Transverse colon (tissue), 4 donors: ENCODE measurements at regions not wholly inside any gene's neighbourhood (a gene's known extent, or its start where the extent isn't known, plus 50 kb on each side); places are given as distances from the start of the nearest gene placed in this dataset.

Experiments used
- DNase-seq: peaks from one replicate; pipeline ENCODE4 v3.0.0-alpha.2; 2019
- H3K27ac ChIP-seq, 4 donors: fragments of 200-600 bp; sonication (generic); 2 replicates each; pipeline ENCODE4 v1.5.1; 2016 to 2018; ENCODE audit warnings: inconsistent platforms in 4 of 4
- H3K27me3 ChIP-seq: fragments of 200-600 bp; sonication (generic); 2 replicates; pipeline ENCODE4 v1.5.1; 2017; ENCODE audit warnings: inconsistent platforms
- H3K36me3 ChIP-seq, 4 donors: fragments of 200-600 bp; sonication (generic); 2 replicates each; pipeline ENCODE4 v1.5.1; 2017 to 2019; ENCODE audit warnings: inconsistent platforms in 4 of 4
- H3K4me1 ChIP-seq, 4 donors: fragments of 200-600 bp; sonication (generic); 2 replicates each; pipeline ENCODE4 v1.5.1; 2017 to 2020; ENCODE audit warnings: inconsistent platforms in 4 of 4
- H3K4me3 ChIP-seq, 4 donors: fragments of 200-600 bp; sonication (generic); 1 replicate in 1 of 4; 2 replicates in 3 of 4; pipeline versions ENCODE4 v1.5.1 to v1.6.1; 2017 to 2019; ENCODE audit warnings: inconsistent platforms in 4 of 4
- H3K9me3 ChIP-seq, 2 donors: fragments of 200-600 bp; sonication (generic); 2 replicates each; pipeline ENCODE4 v1.5.1; 2017 to 2019; ENCODE audit warnings: inconsistent platforms in 2 of 2
- EP300 ChIP-seq: sonication (generic); formaldehyde crosslinking; IDR thresholded peaks from one replicate; pipeline ENCODE4 v1.6.1; 2017; ENCODE audit warnings: antibody characterized with exemption, low read depth
- POLR2A ChIP-seq: fragments of 450-650 bp; IDR thresholded peaks from one replicate; pipeline ENCODE4 v1.6.1; 2016; ENCODE audit warnings: antibody characterized with exemption, mild to moderate bottlenecking, moderate library complexity
- POLR2AphosphoS5 ChIP-seq, 3 donors: sonication (generic); formaldehyde crosslinking; IDR thresholded peaks; one replicate each; pipeline ENCODE4 v1.6.1; 2016; ENCODE audit warnings: antibody characterized with exemption in 3 of 3
- WGBS, 2 donors: methylation state at CpG; one replicate each; pipeline ENCODE4 v1.1.5; 2018; ENCODE audit warnings: low coverage in 1 of 2; 5-methylcytosine and 5-hydroxymethylcytosine counted together
- in situ Hi-C, 4 donors: fragments of 200-750 bp; cut with MboI; loops; one replicate each; pipeline versions ENCODE4 v1.15.0 to v1.15.1; 2017; ENCODE audit warnings: low sequenced_read_pairs in 3 of 4, low pct_ligation_motif_present in 1 of 4, low pct_unique_long_range_greater_than_20kb in 1 of 4
- intact Hi-C: fragments of 100-400 bp; cut with DNase I; formaldehyde crosslinking; loops from one replicate; pipeline ENCODE4 v1.15.1; 2023; ENCODE audit warnings: low total_unique reads
- TF ChIP-seq, protein P1 (sequence below), 5 experiments: fragments of 200-600 bp in 3 of 5; fragments of 450-650 bp in 2 of 5; sonication (generic) in 3 of 5; IDR thresholded peaks; 1 replicate in 2 of 5; 2 replicates in 3 of 5; pipeline ENCODE4 v1.5.1; 2016 to 2017; ENCODE audit warnings: antibody characterized with exemption in 5 of 5, inconsistent platforms in 3 of 5, mild to moderate bottlenecking in 2 of 5, moderate library complexity in 1 of 5

DNA sequence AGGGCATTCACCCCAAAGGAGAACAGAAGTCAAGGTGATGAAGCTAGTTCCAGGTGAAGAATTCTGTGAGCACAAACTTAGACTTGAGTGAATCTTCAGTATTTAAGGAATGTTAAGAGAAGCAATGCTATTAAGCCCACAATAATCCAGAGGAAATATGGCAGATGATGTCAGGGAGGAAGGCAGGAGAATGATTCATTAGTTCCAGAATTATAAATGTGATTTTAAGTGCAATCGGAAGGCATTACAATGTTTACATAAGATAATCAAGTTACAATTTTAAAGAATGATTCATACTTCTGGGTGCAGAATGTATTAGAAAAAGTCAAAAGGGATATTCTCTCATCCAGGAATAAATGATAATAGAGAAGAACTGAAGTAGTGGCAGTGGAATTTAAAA, 545.2 kb upstream of the BRINP3 start:
- intact Hi-C loops (no loop called here), in situ Hi-C loops (no loop called here)
- H3K36me3 ChIP-seq: no peaks in the 10 kb centered on the region
- H3K27ac ChIP-seq: no peak overlapping the region
- DNase-seq: no peak
- H3K4me3 ChIP-seq: no peak overlapping the region
- TF ChIP-seq, protein P1, sequence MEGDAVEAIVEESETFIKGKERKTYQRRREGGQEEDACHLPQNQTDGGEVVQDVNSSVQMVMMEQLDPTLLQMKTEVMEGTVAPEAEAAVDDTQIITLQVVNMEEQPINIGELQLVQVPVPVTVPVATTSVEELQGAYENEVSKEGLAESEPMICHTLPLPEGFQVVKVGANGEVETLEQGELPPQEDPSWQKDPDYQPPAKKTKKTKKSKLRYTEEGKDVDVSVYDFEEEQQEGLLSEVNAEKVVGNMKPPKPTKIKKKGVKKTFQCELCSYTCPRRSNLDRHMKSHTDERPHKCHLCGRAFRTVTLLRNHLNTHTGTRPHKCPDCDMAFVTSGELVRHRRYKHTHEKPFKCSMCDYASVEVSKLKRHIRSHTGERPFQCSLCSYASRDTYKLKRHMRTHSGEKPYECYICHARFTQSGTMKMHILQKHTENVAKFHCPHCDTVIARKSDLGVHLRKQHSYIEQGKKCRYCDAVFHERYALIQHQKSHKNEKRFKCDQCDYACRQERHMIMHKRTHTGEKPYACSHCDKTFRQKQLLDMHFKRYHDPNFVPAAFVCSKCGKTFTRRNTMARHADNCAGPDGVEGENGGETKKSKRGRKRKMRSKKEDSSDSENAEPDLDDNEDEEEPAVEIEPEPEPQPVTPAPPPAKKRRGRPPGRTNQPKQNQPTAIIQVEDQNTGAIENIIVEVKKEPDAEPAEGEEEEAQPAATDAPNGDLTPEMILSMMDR (IDR thresholded peaks at IDR 0.05): no peak
- TF ChIP-seq POLR2AphosphoS5 (IDR thresholded peaks at IDR 0.05): no peak
- no peak for TF ChIP-seq POLR2A
- TF ChIP-seq EP300: no peak
- H3K9me3 ChIP-seq: no peaks in the 10 kb centered on the region
- no peaks in the 10 kb centered on the region for H3K4me1 ChIP-seq
- no peaks in the 10 kb centered on the region for H3K27me3 ChIP-seq
- 63 to 65% methylated on average over 1 of the region's 1 CpG for WGBS, 2 donors

- intact Hi-C loops (no loop called here), in situ Hi-C loops (no loop called here)
- 94% methylated on average over 26 of the region's 33 CpGs; no CpG with 5 or more reads in 1 of the 2 donors for WGBS, 2 donors
- TF ChIP-seq POLR2A (no peak), POLR2AphosphoS5 (IDR thresholded peaks at IDR 0.05) (no peak), EP300 (no peak)
- TF ChIP-seq, protein P1 (IDR thresholded peaks at IDR 0.05): no peak
- Histone ChIP-seq H3K27ac (no peak overlapping the region), H3K4me1 (no peaks in the 10 kb centered on the region), H3K27me3 (no peaks in the 10 kb centered on the region), H3K9me3 (no peaks in the 10 kb centered on the region), H3K4me3 (no peak overlapping the region), H3K36me3 (no peaks in the 10 kb centered on the region)
- DNase-seq: no peak
Measured at GRCh38 chr1:191025896-191026642, 548.4 kb upstream of the BRINP3 start.

GRCh38 chr1:191026828-191027227, 549.2 kb upstream of the BRINP3 start:
- intact Hi-C loops (no loop called here), in situ Hi-C loops (no loop called here)
- Histone ChIP-seq H3K36me3 (no peaks in the 10 kb centered on the region), H3K27me3 (no peaks in the 10 kb centered on the region), H3K4me3 (no peak overlapping the region), H3K27ac (no peak overlapping the region), H3K4me1 (no peaks in the 10 kb centered on the region), H3K9me3 (no peaks in the 10 kb centered on the region)
- TF ChIP-seq POLR2AphosphoS5 (IDR thresholded peaks at IDR 0.05) (no peak), EP300 (no peak), POLR2A (no peak)
- TF ChIP-seq, protein P1 (IDR thresholded peaks at IDR 0.05): no peak
- WGBS, 2 donors: 76% methylated on average over 5 of the region's 5 CpGs; no CpG with 5 or more reads in 1 of the 2 donors
- DNase-seq: no peak

DNA sequence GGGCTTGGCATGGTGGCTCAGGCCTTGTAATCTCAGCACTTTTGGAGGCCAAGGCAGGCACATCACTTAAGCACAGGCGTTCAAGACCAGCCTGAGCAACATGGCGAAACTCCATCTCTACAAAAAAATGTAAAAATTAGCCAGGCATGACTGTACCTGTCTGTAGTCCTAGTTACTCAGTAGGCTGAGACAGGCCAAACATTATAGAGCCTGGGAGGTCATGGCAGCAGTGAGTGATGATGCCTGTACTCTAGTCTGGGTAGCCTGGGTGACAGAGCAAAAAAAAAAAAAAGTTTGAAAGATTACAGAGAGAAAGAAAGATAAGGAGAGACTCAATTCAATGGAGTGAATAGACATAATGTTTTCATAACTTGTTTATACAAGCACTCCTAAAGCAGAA, 556.5 kb upstream of the BRINP3 start:
- H3K4me3 ChIP-seq: no peak overlapping the region
- H3K27ac ChIP-seq: no peak overlapping the region
- TF ChIP-seq EP300 (no peak), POLR2A (no peak), POLR2AphosphoS5 (IDR thresholded peaks at IDR 0.05) (no peak)
- TF ChIP-seq, protein P1 (IDR thresholded peaks at IDR 0.05): no peak
- intact Hi-C loops (no loop called here), in situ Hi-C loops (no loop called here)
- H3K36me3 ChIP-seq: no peaks in the 10 kb centered on the region
- H3K9me3 ChIP-seq: no peaks in the 10 kb centered on the region
- DNase-seq: no peak
- H3K4me1 ChIP-seq: no peaks in the 10 kb centered on the region
- H3K27me3 ChIP-seq: no peaks in the 10 kb centered on the region
- 80 to 86% methylated on average over 1 to 2 of the region's 2 CpGs for WGBS, 2 donors
